ENCODE measurements at regions not wholly inside any gene's neighbourhood (a gene's known extent, or its start where the extent isn't known, plus 50 kb on each side); places are given as distances from the start of the nearest gene placed in this dataset.

GRCh38 chr5:67644221-67644920 lies 447.8 kb upstream of the CD180 start:
- Mint-ChIP-seq H3K4me3 (no peak overlapping the region), H3K9me3 (peaks cover 18% of the 10 kb centered on the region), H3K4me1 (peaks cover 4% of the 10 kb centered on the region), H3K27ac (no peak overlapping the region), H3K36me3 (peaks cover 15% of the 10 kb centered on the region), H3K27me3 (ENCODE audit: low read depth) (no peaks in the 10 kb centered on the region)
- TF ChIP-seq E2F5 (CRISPR knock-in tag; IDR thresholded peaks at IDR 0.05) (no peak), AR (CRISPR knock-in tag; IDR thresholded peaks at IDR 0.05) (no peak), ZBTB43 (CRISPR knock-in tag; IDR thresholded peaks at IDR 0.05) (no peak)
- DNase-seq (ENCODE audit: low spot score) = no peak
- POLR2A ChIA-PET = no interaction called here
- CTCF ChIA-PET = no interaction called here
- ATAC-seq = no peak

GRCh38 chr5:67643536-67643935 lies 446.9 kb upstream of the CD180 start:
- TF ChIP-seq FOXP1 (CRISPR knock-in tag; IDR thresholded peaks at IDR 0.05; ENCODE audit: borderline replicate concordance) (no peak), NR2C2 (CRISPR knock-in tag; IDR thresholded peaks at IDR 0.05) (no peak), TP53 (CRISPR knock-in tag; IDR thresholded peaks at IDR 0.05) (no peak), USF2 (CRISPR knock-in tag; IDR thresholded peaks at IDR 0.05) (no peak), ZBTB21 (CRISPR knock-in tag; IDR thresholded peaks at IDR 0.05; ENCODE audit: borderline replicate concordance) (no peak), ZMAT4 (CRISPR knock-in tag; IDR thresholded peaks at IDR 0.05) (no peak), RELA (CRISPR knock-in tag; IDR thresholded peaks at IDR 0.05; ENCODE audit: borderline replicate concordance) (no peak), ZNF396 (CRISPR knock-in tag; IDR thresholded peaks at IDR 0.05; ENCODE audit: borderline replicate concordance) (no peak), ZNF423 (CRISPR knock-in tag; IDR thresholded peaks at IDR 0.05) (no peak), MYBL2 (CRISPR knock-in tag; IDR thresholded peaks at IDR 0.05) (no peak), AFF4 (CRISPR knock-in tag; IDR thresholded peaks at IDR 0.05; ENCODE audit: borderline replicate concordance) (no peak)
- no peak overlapping the region for H3K27ac Mint-ChIP-seq
- no peak for ATAC-seq
- no peaks in the 10 kb centered on the region for H3K27me3 Mint-ChIP-seq (ENCODE audit: low read depth)
- H3K36me3 Mint-ChIP-seq = peaks cover 15% of the 10 kb centered on the region
- peaks cover 9% of the 10 kb centered on the region for H3K4me1 Mint-ChIP-seq
- H3K9me3 Mint-ChIP-seq = peaks cover 18% of the 10 kb centered on the region
- no peak overlapping the region for H3K4me3 Mint-ChIP-seq
- POLR2A ChIA-PET = interaction anchor here (0.6 kb wide), 1 partner anchor 572 kb away, joined by 3 read pairs; the partner anchor contains the start of gene PIK3R1
- CTCF ChIA-PET = no interaction called here
- DNase-seq (ENCODE audit: low spot score) = no peak

Measured in WTC11 (cell line).